Lower leg skin (tissue), 4 donors: ENCODE measurements at regions not wholly inside any gene's neighbourhood (a gene's known extent, or its start where the extent isn't known, plus 50 kb on each side); places are given as distances from the start of the nearest gene placed in this dataset.

Experiments
- DNase-seq, 2 donors: peaks; one replicate each; pipeline ENCODE4 v3.0.0-alpha.2; 2019; ENCODE audit warnings: low spot score in 2 of 2
- H3K4me3 ChIP-seq: fragments of 200-600 bp; sonication (generic); 2 replicates; pipeline ENCODE4 v1.5.1; 2017; ENCODE audit warnings: mild to moderate bottlenecking, low read depth; ENCODE audit not compliant: poor library complexity, severe bottlenecking
- POLR2A ChIP-seq, 2 donors: fragments of 450-650 bp; IDR thresholded peaks; one replicate each; pipeline ENCODE4 v1.6.1; 2016 to 2017; ENCODE audit warnings: antibody characterized with exemption in 2 of 2, mild to moderate bottlenecking in 1 of 2, moderate library complexity in 1 of 2
- WGBS, 2 donors: methylation state at CpG; one replicate each; pipeline ENCODE4 v1.1.5; 2018; 5-methylcytosine and 5-hydroxymethylcytosine counted together
- intact Hi-C: fragments of 100-400 bp; cut with DNase I; formaldehyde crosslinking; loops from one replicate; pipeline ENCODE4 v1.15.0; 2023; ENCODE audit warnings: low total_unique reads
- TF ChIP-seq, protein P1 (sequence below), 3 donors: fragments of 450-650 bp; IDR thresholded peaks; one replicate each; pipeline ENCODE4 v1.5.1; 2016; ENCODE audit warnings: antibody characterized with exemption in 3 of 3, mild to moderate bottlenecking in 3 of 3, moderate library complexity in 2 of 3

GRCh38 chr2:217307023-217307422 is 447.2 kb upstream of the TNP1 start:
- 58 to 60% methylated on average over 4 of the region's 4 CpGs for WGBS, 2 donors
- no peak overlapping the region for H3K4me3 ChIP-seq
- intact Hi-C loops: no loop called here
- no peak for TF ChIP-seq POLR2A (IDR thresholded peaks at IDR 0.05)
- TF ChIP-seq, protein P1, sequence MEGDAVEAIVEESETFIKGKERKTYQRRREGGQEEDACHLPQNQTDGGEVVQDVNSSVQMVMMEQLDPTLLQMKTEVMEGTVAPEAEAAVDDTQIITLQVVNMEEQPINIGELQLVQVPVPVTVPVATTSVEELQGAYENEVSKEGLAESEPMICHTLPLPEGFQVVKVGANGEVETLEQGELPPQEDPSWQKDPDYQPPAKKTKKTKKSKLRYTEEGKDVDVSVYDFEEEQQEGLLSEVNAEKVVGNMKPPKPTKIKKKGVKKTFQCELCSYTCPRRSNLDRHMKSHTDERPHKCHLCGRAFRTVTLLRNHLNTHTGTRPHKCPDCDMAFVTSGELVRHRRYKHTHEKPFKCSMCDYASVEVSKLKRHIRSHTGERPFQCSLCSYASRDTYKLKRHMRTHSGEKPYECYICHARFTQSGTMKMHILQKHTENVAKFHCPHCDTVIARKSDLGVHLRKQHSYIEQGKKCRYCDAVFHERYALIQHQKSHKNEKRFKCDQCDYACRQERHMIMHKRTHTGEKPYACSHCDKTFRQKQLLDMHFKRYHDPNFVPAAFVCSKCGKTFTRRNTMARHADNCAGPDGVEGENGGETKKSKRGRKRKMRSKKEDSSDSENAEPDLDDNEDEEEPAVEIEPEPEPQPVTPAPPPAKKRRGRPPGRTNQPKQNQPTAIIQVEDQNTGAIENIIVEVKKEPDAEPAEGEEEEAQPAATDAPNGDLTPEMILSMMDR (IDR thresholded peaks at IDR 0.05): no peak
- no peak for DNase-seq

DNA sequence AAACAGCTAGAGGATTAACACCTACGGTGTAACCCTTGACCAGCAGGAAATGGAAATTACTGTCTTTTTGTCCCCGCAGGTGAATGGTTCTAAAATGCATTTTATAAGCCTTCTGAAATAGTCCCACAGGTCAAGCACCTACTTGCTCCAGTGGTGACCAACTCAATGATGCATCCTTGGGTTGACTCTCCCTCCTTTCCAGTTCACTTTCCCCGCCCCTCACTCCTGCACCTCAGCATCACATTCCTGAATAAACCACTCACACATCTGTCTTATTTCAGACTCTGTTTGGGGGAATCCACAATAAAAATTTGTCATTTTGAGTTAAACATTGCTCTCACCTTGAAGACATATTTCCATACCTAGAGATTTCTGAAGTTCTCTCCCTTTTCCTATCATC is 446.0 kb upstream of the TNP1 start:
- TF ChIP-seq, protein P1 (IDR thresholded peaks at IDR 0.05): no peak
- TF ChIP-seq POLR2A (IDR thresholded peaks at IDR 0.05): no peak
- intact Hi-C loops: no loop called here
- 90 to 91% methylated on average over 3 of the region's 3 CpGs for WGBS, 2 donors
- no peak overlapping the region for H3K4me3 ChIP-seq
- no peak for DNase-seq

DNA sequence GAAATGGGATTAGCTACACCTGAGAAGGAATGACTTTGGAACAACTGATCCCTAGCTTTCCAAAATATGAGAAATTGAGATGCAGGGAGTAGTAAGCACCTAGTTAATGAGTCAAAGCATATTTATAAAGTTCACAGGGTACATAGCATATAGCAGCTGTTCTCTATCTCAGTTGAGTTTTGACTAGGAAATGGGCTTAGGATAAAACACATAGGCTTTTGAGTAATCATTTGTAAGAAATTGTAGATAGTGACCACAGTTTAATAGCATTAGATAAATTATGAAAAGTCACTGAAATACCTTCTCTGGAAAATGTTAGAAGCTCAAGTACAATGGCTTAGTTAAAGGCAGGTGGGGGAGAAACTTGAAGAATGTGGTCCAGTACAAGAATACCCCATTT is 444.7 kb upstream of the TNP1 start:
- TF ChIP-seq, protein P1 (IDR thresholded peaks at IDR 0.05): no peak
- no peak for TF ChIP-seq POLR2A (IDR thresholded peaks at IDR 0.05)
- intact Hi-C loops: no loop called here
- H3K4me3 ChIP-seq: no peak overlapping the region
- DNase-seq: no peak

DNA sequence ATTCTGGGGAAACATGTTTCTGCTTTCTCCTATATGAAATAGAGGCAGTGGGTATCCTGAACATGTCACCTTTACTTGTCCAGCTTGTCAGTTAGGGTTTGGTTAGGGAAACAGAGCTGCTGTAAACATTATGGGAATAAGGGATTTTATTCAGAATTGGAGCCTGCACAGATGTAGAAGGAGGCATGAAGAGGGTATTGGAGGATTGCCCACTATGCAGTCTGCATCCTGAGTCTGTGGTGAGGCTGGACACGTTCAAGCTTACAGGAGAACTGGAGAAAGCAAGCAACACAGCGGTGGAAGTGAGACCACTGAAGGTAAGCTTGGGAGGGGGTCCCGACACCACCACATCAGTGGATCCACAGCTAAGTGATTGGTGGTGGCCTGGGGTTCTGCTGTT is 443.0 kb upstream of the TNP1 start:
- no peak for TF ChIP-seq POLR2A (IDR thresholded peaks at IDR 0.05)
- TF ChIP-seq, protein P1 (IDR thresholded peaks at IDR 0.05): no peak
- DNase-seq: no peak
- no peak overlapping the region for H3K4me3 ChIP-seq
- intact Hi-C loops: no loop called here
- 88 to 92% methylated on average over 3 of the region's 3 CpGs for WGBS, 2 donors

DNA sequence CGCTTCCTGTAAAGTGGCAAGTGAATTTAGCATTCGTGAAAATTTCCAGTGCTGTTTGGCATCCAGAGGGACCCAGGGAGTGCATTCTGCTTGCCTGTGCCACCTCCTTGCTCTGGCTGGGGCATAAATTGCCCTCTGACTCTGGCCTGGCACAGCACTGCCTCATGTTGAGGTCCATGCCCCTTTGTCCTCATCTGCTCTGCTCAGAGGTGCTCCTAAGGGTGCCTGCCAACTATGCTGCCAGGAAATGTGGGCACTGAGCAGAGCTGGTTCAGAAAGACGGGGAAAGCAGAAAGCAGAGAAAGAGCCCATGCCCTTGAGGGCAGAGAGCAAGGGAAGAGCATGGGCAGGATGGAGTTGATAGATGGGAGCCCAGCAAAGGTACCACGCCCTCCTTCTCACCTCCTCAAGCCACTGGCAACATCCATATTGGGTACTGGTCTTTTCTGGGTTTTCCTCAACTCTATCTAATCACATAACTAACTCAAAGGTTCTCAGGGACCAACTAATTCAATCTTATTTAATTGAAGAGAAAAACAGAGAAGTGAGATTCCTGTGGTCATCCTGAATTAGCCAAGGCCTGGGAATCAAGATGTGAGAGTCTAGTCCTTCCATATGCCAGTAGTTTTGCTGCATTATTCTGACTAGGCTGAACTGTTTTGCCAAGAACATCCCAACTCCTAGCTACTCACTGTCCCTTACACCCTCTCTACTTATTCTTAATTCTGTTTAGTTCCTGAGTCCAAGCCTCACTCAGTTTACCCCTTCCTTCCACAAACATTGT is 441.5 kb upstream of the TNP1 start:
- DNase-seq: no peak
- 84 to 89% methylated on average over 4 of the region's 4 CpGs for WGBS, 2 donors
- TF ChIP-seq, protein P1 (IDR thresholded peaks at IDR 0.05): no peak
- TF ChIP-seq POLR2A (IDR thresholded peaks at IDR 0.05): no peak
- no peak overlapping the region for H3K4me3 ChIP-seq
- intact Hi-C loops: no loop called here

- intact Hi-C loops: no loop called here
- no peak overlapping the region for H3K4me3 ChIP-seq
- WGBS, 2 donors: 61 to 63% methylated on average over 1 of the region's 1 CpG
- no peak for TF ChIP-seq POLR2A (IDR thresholded peaks at IDR 0.05)
- TF ChIP-seq, protein P1 (IDR thresholded peaks at IDR 0.05): no peak
- DNase-seq: no peak
Observed at GRCh38 chr2:217299590-217299989, 439.7 kb upstream of the TNP1 start.
